ENCODE measurements at regions not wholly inside any gene's neighbourhood (a gene's known extent, or its start where the extent isn't known, plus 50 kb on each side); places are given as distances from the start of the nearest gene placed in this dataset.

GRCh38 chr13:62659365-62659764, 1243.7 kb upstream of the PCDH20 start:
- no peak overlapping the region for H3K9ac ChIP-seq (ENCODE audit: low read depth, low read length)
- ATAC-seq (ENCODE audit: low read depth) (no peak), DNase-seq (no peak)
- ChIA-PET CTCF (no interaction called here), POLR2A (ENCODE audit: unreplicated experiment) (no interaction called here)
- H3K4me2 ChIP-seq (ENCODE audit: low read depth, low read length) = no peak overlapping the region
- no peaks in the 10 kb centered on the region for H3K79me1 ChIP-seq (ENCODE audit: low read depth in 1 of 2, low read length in 2 of 2)
- intact Hi-C loops (cut with micrococcal nuclease) (no loop called here), dilution Hi-C loops (cut with HindIII; ENCODE audit: low sequenced_read_pairs, unreplicated experiment) (no loop called here), in situ Hi-C loops (cut with MboI; ENCODE audit: low sequenced_read_pairs) (no loop called here)
- H3K27ac ChIP-seq (ENCODE audit: insufficient read depth, low read length) = no peak overlapping the region
- no peak overlapping the region for H4K91ac ChIP-seq (ENCODE audit: insufficient read depth, low read depth, low read length)
- H4K5ac ChIP-seq (ENCODE audit: low read depth, low read length) = no peak overlapping the region
- H3K23ac ChIP-seq (ENCODE audit: low read depth, low read length) = no peak overlapping the region
- H4K20me1 ChIP-seq (ENCODE audit: insufficient read depth, low read length) = no peaks in the 10 kb centered on the region
- H3K4me1 ChIP-seq (ENCODE audit: control insufficient read depth, insufficient read depth, low read length) = no peaks in the 10 kb centered on the region
- no peak overlapping the region for H2AFZ ChIP-seq (replicated peaks; ENCODE audit: low read length, poor library complexity)
- H3K9me3 ChIP-seq (ENCODE audit: control insufficient read depth, insufficient read depth, low read length) = no peaks in the 10 kb centered on the region
- H3K4me3 ChIP-seq (ENCODE audit: insufficient read depth, low read depth, low read length) = no peak overlapping the region
- H3K27me3 ChIP-seq (ENCODE audit: control insufficient read depth, insufficient read depth, low read length) = no peaks in the 10 kb centered on the region
- WGBS, 2 experiments (ENCODE audit: extremely low coverage in 2 of 2, insufficient read length in 1 of 2) = no CpG with 5 or more reads among the region's 3 CpGs
- no peak overlapping the region for H3K18ac ChIP-seq (ENCODE audit: low read depth, low read length)
- H3K4ac ChIP-seq (ENCODE audit: low read depth, low read length) = no peak overlapping the region
- H2BK15ac ChIP-seq (ENCODE audit: low read depth, low read length) = no peak overlapping the region
- H2AK9ac ChIP-seq (replicated peaks; ENCODE audit: low read depth, low read length, poor library complexity) = no peak overlapping the region
- BruUV-seq (replicated peaks) = no TSS peak
- no peaks in the 10 kb centered on the region for H3K36me3 ChIP-seq (ENCODE audit: control insufficient read depth, insufficient read depth, low read length)
- no peak overlapping the region for H3K56ac ChIP-seq (ENCODE audit: extremely low read depth, insufficient read depth, low read length)
- no peak overlapping the region for H2BK5ac ChIP-seq (ENCODE audit: low read depth, low read length, poor library complexity, severe bottlenecking)
- no peak overlapping the region for H3K14ac ChIP-seq (replicated peaks; ENCODE audit: low read depth, low read length)
- no peak overlapping the region for H2AK5ac ChIP-seq (ENCODE audit: low read depth, low read length)
- H3K9me1 ChIP-seq (ENCODE audit: insufficient read depth, low read length) = no peaks in the 10 kb centered on the region
- no peak overlapping the region for H2BK120ac ChIP-seq (ENCODE audit: low read depth, low read length)
- no peak for TF ChIP-seq RFX5 (IDR thresholded peaks at IDR 0.05; ENCODE audit: low read depth, low read length)
- no peak for TF ChIP-seq FOS (IDR thresholded peaks at IDR 0.05; ENCODE audit: low read depth, low read length)
- TF ChIP-seq MAZ (IDR thresholded peaks at IDR 0.05; ENCODE audit: borderline replicate concordance, low read depth, low read length) = no peak
- TF ChIP-seq RAD21 (IDR thresholded peaks at IDR 0.05; ENCODE audit: low read length) = no peak
- H4K8ac ChIP-seq (ENCODE audit: low read depth in 2 of 2, low read length in 2 of 2) = no peak overlapping the region
- H2BK20ac ChIP-seq (ENCODE audit: low read depth, low read length) = no peak overlapping the region
